Testis (tissue), 2 donors: ENCODE measurements at regions not wholly inside any gene's neighbourhood (a gene's known extent, or its start where the extent isn't known, plus 50 kb on each side); places are given as distances from the start of the nearest gene placed in this dataset.

Source experiments
- DNase-seq: peaks from one replicate; pipeline ENCODE4 v3.0.0-alpha.2; 2019
- H3K27ac ChIP-seq, 2 donors: fragments of 200-600 bp; sonication (generic); one replicate each; pipeline ENCODE4 v1.5.1; 2019
- H3K27me3 ChIP-seq: fragments of 200-600 bp; sonication (generic); one replicate; pipeline ENCODE4 v1.5.1; 2019
- H3K36me3 ChIP-seq: fragments of 200-600 bp; sonication (generic); one replicate; pipeline ENCODE4 v1.5.1; 2017; ENCODE audit warnings: low read depth; ENCODE audit errors: missing control alignments
- H3K4me1 ChIP-seq: fragments of 200-600 bp; sonication (generic); one replicate; pipeline ENCODE4 v1.5.1; 2019
- H3K4me3 ChIP-seq, 2 donors: fragments of 200-600 bp; sonication (generic); one replicate each; pipeline ENCODE4 v1.5.1; 2017 to 2019
- H3K9me3 ChIP-seq: fragments of 200-600 bp; sonication (generic); one replicate; pipeline ENCODE4 v1.5.1; 2017
- CTCF ChIP-seq, 3 experiments: fragments of 450-650 bp in 2 of 3; fragments of 200-600 bp in 1 of 3; sonication (generic) in 1 of 3; IDR thresholded peaks; one replicate each; pipeline ENCODE4 v1.5.1; 2016 to 2019; ENCODE audit warnings: antibody characterized with exemption in 3 of 3, mild to moderate bottlenecking in 2 of 3, moderate library complexity in 1 of 3
- POLR2A ChIP-seq: fragments of 450-650 bp; IDR thresholded peaks from one replicate; pipeline ENCODE4 v1.6.1; 2017; ENCODE audit warnings: antibody characterized with exemption, mild to moderate bottlenecking, moderate library complexity
- WGBS, 2 donors: methylation state at CpG; one replicate each; pipeline ENCODE4 v1.1.5; 2018; 5-methylcytosine and 5-hydroxymethylcytosine counted together
- intact Hi-C: fragments of 100-400 bp; cut with DNase I; formaldehyde crosslinking; loops from one replicate; pipeline ENCODE4 v1.15.1; 2023; ENCODE audit warnings: low total_unique reads

- TF ChIP-seq CTCF (IDR thresholded peaks at IDR 0.05) = no peak
- no peaks in the 10 kb centered on the region for H3K4me1 ChIP-seq
Observed at GRCh38 chr6:142635130-142635529, 309.8 kb downstream of the HIVEP2 start.

GRCh38 chr6:142637624-142638351 lies 307.2 kb downstream of the HIVEP2 start:
- H3K4me3 ChIP-seq = no peak overlapping the region
- TF ChIP-seq CTCF (IDR thresholded peaks at IDR 0.05) (no peak), POLR2A (no peak)
- H3K36me3 ChIP-seq = no peaks in the 10 kb centered on the region
- no peak overlapping the region for H3K27ac ChIP-seq
- H3K9me3 ChIP-seq = no peaks in the 10 kb centered on the region
- DNase-seq = no peak
- no peaks in the 10 kb centered on the region for H3K27me3 ChIP-seq
- intact Hi-C loops = no loop called here
- H3K4me1 ChIP-seq = no peaks in the 10 kb centered on the region
- 74 to 77% methylated on average over 10 of the region's 10 CpGs for WGBS, 2 donors

More at GRCh38 chr6:142635130-142635529, 309.8 kb downstream of the HIVEP2 start:
- Histone ChIP-seq H3K4me3 (no peak overlapping the region), H3K27me3 (no peaks in the 10 kb centered on the region), H3K36me3 (no peaks in the 10 kb centered on the region), H3K27ac (no peak overlapping the region), H3K9me3 (no peaks in the 10 kb centered on the region)
- intact Hi-C loops = no loop called here
- 74 to 95% methylated on average over 1 of the region's 1 CpG for WGBS, 2 donors
- no peak for DNase-seq

GRCh38 chr6:142642651-142643050 lies 302.3 kb downstream of the HIVEP2 start:
- no peak for TF ChIP-seq CTCF (IDR thresholded peaks at IDR 0.05)
- TF ChIP-seq POLR2A = no peak

GRCh38 chr6:142644866-142645265 lies 300.1 kb downstream of the HIVEP2 start:
- no peak for DNase-seq
- intact Hi-C loops = no loop called here
- H3K36me3 ChIP-seq = no peaks in the 10 kb centered on the region
- no peaks in the 10 kb centered on the region for H3K4me1 ChIP-seq
- no peaks in the 10 kb centered on the region for H3K27me3 ChIP-seq
- 93% methylated on average over 3 of the region's 3 CpGs for WGBS, 2 donors
- no peaks in the 10 kb centered on the region for H3K9me3 ChIP-seq
- H3K4me3 ChIP-seq = no peak overlapping the region
- no peak overlapping the region for H3K27ac ChIP-seq
- TF ChIP-seq POLR2A (no peak), CTCF (IDR thresholded peaks at IDR 0.05) (no peak)

More at GRCh38 chr6:142642651-142643050, 302.3 kb downstream of the HIVEP2 start:
- no peaks in the 10 kb centered on the region for H3K27me3 ChIP-seq
- no peaks in the 10 kb centered on the region for H3K4me1 ChIP-seq
- H3K27ac ChIP-seq = no peak overlapping the region
- no peaks in the 10 kb centered on the region for H3K36me3 ChIP-seq
- no peaks in the 10 kb centered on the region for H3K9me3 ChIP-seq
- intact Hi-C loops = no loop called here
- WGBS, 2 donors = 95% methylated on average over 1 of the region's 1 CpG
- DNase-seq = no peak
- no peak overlapping the region for H3K4me3 ChIP-seq

GRCh38 chr6:142645663-142646062 lies 299.3 kb downstream of the HIVEP2 start:
- H3K36me3 ChIP-seq = no peaks in the 10 kb centered on the region
- no peak overlapping the region for H3K4me3 ChIP-seq
- TF ChIP-seq POLR2A (no peak), CTCF (IDR thresholded peaks at IDR 0.05) (no peak)
- H3K9me3 ChIP-seq = no peaks in the 10 kb centered on the region
- 97 to 100% methylated on average over 2 of the region's 2 CpGs for WGBS, 2 donors
- intact Hi-C loops = no loop called here
- no peak for DNase-seq
- H3K27ac ChIP-seq = no peak overlapping the region
- no peaks in the 10 kb centered on the region for H3K4me1 ChIP-seq
- no peaks in the 10 kb centered on the region for H3K27me3 ChIP-seq
